NCI-H128 (cell line): ENCODE measurements at regions not wholly inside any gene's neighbourhood (a gene's known extent, or its start where the extent isn't known, plus 50 kb on each side); places are given as distances from the start of the nearest gene placed in this dataset.

Experiments used
- DNase-seq: peaks from one replicate; lab custom pipeline; 2025; ENCODE audit not compliant: unreplicated experiment; lab: John Stamatoyannopoulos, UW

DNA sequence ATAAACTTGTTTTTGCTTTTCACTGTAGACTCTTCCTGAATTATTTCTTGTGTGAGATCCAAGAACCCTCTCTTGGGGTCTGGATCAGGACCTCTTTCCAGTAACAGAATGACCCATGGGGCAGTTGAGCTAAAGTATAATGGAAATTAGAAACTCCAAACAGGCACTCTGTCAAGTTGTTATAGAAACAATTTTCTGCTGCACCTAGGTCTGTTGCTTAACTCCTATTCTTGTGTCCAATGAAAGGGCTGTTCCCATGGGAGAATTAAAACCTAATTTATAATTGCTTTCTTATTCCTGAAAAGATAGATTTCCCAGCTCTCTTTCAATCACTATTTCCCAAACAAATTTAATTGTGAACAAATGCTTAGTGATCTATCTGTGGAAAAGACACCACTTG, 1341.3 kb upstream of the PIK3C3 start:
- no peak for DNase-seq

DNA sequence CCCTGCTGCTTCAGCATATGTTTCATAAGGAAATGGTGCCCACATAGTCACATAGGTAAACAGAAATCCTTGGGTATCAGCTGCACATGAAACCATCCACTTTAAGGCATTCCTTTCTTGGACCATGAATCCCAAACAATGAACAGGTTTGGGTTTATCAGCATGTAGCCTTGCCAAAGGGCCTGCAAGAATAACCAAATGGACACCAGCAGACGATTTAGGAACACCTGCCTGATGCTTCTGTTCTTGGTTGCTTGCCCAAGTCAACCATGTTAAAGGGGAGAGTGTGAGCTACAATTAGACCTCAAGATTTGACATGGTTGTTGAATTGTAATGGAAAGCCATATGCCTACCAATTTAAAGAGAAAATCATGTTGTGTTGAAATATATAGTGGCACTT, 1342.7 kb upstream of the PIK3C3 start:
- no peak for DNase-seq

DNA sequence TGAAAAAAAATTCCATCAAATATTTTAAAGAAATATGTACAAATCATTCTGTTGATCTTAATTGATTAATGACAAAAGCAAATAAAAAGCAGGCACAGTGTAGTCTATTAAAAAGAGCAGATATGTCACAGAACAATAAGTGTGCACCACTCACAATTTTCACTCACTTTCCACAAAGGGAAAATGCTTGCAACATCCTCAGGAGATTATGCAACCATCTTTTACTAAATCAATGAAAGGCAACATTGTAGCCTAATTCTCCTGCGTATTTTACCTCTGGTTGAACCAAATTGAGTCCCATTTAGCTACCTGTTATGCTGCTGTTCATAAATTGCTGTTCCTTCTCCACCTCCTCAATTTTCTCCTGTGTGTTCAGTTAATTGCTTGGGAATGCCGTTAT, 1346.8 kb upstream of the PIK3C3 start:
- DNase-seq = no peak

DNA sequence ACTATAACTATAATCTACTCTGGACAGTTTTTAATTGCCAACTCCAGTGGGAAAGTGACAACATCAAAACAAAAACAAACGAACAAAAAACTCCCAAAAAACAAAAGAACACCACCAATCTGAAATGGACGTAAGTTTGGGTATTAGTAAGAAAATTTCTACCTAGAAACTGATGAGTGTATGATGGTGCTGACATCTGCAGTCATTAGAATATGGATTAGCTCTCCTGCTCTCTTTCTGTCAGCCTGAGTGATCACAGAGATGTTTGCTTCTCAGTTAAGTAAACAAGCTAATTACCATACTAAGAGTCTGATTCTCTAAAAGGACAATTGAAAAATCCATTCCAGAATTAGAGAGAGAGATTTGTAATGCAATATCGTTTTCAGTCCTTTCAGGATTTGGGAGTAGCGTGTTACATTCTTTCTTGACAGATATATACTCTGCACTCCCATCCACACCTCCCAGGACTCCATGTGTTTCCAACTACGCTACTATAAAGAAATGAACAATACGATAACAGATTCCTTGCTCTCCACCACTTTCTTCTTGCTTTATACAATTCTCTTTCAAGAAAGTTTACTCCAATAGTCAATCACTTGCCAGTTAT, 1347.4 kb upstream of the PIK3C3 start:
- DNase-seq = peak; percentile 37

DNA sequence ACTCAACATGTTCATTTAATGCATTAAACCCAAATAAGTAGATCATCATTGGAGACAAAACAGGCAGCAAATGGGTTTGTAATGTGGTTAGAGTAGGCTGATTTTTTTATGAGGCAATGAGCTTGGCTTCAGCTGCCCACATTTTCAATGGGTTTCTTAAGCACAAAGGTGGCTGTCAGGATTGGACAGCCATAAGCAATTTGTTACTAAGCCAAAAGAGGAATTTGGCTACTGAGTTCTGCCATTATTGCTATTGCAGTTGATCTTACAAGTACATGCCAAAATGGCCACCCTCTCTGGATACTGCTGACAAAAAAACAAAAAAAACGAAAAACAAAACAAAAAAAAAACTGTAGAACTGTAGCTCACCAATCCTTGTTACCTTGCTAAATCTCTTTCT, 1348.0 kb upstream of the PIK3C3 start:
- no peak for DNase-seq

DNA sequence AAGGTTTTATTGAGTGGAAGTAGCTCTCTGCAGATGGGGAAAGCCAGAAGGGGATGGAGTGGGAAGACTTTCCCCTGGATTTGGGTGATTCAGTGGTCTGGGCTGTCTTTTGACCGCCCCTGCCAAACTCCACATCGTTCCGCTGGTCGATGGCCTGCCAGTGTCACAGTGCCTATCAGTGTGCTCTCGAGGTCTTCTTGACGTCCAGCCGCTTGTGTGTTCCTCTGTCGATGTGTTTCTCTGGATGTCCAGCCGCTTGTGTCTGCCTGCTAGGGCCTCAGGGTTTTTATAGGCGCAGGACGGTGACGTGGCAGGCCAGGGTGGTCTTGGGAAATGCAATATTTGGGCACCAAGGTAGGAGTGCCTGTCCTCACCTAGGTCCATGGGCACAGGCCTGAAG, 1371.4 kb upstream of the PIK3C3 start:
- no peak for DNase-seq

DNA sequence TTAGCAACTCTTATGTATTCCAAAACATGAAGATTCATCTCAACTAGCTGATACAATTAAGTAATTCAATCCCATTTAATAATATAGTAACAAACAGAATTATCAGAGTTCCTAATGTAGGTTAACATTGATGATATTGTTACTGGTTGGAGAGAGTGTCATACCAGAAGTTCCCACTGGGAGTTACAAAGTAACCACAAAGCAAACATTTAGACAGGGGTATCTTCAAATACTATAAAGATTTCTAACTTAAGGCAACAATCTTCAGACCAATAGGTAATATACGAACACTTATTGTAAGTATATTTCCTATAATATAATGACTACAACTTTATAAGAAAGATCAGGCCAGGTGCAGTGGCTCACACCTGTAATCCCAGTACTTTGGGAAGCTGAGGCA, 1372.9 kb upstream of the PIK3C3 start:
- DNase-seq = no peak

DNA sequence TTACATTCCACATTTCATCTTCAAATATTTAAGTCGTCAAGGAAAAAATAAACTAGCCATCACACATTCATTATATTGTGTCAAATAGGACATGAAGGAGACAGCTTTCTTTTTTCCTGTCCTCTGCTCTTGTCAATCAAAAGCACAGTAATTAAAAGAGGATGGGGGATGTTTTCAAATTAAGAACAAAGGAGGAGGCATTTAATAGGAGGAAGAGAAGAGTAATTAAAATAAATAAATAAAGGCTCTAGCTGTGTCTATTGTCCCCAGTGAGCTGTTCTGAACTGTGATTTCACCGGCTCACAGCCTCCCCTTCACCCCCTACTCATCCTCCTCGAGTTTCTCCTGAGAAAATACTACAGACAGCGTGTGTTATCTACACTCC, 1377.1 kb upstream of the PIK3C3 start:
- no peak for DNase-seq

DNA sequence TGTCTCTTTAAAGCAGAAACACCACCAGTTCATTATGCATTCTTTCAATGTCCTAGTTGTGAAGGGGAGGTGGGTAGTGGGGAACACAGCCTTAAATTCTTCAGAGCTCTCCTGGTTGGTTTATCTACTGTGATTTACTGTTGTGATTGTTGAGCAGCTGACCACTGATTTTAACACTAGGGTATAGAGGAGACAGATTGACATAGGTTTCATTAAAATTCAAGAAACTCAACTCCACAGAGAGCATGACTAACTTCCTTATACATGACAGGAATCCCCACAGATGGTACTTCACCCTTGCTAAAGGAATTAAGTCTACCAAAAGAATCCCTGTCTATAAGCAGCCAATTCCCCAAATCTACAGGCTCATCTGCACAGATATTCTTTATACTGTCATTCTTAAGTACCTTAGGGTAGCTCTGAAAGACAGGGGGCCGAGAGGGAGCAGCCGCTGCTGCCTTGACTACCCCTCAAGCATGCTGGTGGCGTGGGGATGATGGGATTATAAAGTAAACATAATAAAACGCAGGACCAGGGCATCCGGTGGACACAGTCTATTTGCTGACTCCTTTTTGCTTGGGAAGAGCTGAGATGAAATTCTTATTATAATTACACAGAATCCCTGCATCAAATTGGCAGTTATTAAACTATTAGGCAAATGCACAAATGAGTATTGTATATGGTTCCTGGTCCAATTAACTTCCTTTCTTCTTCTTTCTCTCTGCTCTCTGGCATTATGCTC, 1377.6 kb upstream of the PIK3C3 start:
- DNase-seq = no peak

DNA sequence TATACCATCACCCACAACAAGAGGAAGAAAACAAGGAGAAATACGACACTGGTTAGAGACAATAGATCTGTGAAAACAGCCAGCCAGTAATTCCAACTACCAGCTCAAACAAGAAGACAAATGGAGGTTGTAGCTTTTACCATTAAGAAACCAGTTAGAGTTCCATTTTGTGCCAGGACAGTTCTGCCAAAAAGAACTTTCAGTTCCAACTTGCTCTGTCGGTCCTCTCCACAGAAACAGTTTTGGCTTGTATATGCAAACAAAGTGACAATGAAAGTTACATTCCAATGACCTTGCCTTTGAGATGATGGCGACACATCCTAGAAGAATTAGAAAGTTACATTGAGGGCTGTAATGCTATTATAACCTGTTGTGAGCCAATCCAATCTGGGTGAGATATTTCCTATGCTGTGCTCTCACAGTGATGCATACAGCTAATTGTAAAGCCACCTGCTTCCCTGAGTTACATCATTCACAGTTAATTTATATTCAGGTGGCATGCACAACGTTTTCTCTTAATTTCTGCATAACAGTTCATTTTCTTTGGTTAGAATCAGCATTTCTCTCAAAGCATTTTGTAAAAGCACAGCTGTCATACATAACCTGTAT, 1378.4 kb upstream of the PIK3C3 start:
- DNase-seq = no peak

DNA sequence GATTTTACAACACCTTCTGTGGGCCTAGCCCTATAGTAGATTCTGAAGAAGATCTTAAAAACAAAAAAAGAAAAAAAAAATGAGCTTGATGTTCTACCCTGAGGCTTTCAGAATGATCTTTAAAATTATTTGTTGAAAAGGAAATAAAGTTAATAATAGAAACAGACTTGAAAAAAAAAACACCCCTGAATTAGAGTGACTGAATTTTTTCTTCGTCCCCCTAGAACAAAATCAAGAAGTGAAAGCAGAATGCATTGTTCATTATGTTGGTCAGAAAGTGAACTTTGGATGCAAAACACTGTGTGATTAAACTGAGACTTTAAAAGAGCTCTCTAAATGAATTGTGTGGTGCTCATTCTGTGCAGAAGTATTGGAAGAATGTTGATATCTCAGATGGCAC, 1384.4 kb upstream of the PIK3C3 start:
- no peak for DNase-seq

DNA sequence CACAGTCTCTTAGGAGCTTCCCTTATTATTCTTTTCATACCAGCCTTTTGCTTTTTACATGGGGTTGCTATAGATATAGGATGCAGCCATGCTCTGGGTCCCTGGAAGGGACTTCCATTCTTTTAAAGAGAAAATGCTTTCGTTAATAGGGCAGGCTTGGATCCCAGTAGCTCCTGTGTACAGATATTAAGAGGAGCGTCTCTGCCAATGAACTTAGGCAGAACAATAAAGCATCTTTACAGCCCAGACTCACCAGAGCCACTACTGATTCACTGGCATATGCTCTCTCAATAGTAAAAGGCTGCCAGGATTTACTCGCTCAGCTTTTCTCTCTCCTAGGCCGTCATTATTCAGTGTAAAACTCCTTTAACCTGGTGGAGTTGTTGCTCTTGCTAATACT, 1385.4 kb upstream of the PIK3C3 start:
- DNase-seq = no peak

DNA sequence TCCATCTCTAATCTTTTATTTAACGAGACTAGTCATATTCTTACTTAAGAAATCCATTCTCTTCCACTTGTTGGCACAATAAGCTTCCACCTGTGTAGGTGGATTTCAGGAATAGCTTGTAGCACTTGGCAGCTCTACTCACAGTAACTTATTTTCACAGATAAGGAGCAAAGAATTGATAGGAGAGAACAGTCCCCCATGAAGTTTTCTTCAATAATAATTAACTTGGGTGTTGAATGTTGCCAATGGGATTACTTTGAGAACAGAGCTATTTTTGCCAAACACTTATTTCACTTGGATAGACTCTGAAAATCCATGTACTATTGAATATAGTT, 1388.6 kb upstream of the PIK3C3 start:
- DNase-seq = no peak

DNA sequence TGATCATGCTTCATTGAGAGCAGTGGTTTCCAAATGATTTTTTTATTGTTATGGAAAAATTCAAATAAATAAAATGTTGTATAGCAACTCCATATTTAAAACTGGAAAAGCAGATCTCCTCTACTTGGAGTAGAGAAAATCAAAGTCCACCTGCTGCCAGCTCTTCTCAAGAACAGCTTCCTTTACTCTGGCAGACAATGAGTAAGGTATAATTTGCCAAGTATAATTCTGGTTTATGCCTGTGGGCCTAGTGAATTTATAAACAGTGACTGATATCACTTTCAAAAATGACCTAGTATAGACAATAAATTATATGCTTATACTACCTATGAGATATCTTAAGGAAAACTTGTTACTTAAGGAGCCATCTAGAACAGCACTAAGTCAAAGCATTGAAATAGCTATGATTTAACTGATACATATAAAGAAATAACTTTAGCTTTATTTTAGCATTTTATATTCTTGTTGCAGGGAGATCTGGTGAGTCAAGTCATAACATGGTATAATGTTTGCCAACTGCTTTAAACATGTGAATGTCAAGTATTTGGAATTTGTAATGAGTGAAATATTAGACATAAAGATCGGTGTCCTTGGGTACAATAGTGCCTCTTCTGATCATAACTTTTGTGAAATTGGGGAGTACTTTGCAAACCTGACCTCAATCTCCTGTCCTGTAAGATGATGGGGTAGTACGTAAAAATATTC, 1389.1 kb upstream of the PIK3C3 start:
- DNase-seq = no peak

DNA sequence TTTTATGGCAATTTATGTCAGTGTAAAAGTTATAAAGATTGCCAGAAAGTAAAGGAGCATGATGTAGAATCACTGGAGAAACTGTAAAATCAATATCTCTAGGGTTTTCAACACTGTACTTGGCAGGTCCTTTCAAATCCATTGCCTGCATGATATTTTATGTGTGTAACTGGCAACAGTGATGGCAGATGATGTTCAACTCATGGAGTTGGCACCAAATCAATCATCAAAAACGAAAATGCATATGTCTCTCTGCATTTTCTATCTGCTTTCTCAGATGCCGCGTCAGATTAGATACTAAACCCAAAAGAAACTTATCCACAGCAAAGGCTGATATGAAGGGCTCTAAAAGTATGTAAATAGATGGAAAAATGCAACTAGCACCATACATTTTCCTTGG, 1395.5 kb upstream of the PIK3C3 start:
- no peak for DNase-seq

DNA sequence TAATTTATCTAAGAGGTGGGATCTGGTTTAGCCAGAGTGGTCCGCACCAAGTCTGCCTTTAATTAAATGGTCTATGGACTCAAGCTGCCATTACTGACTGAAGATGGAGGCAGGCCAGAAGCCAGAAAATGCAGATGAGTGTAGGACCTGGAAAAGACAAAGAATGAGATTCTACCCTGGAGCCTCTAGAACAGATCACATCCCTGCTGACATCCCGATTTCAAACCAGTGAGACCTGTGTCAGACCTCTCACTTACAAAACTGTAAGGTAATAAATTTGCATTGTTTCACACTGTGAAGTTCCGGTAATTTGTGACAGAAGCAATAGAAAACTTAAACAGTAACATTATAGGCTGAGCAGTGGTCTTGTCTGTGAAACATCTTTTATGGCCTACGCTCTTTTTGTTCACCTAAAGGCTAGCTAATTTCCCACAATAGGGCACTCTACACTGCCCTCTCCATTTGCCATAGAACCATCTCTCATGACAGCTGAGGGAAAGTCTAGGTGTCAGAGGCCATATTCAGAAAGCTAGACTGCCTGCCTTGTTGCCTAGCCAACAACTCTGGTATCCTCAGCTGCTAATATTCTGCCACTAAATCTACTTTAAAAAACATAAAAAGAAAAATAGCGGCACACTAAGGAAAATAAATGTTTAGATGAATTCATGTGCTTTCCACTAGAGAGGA, 1396.2 kb upstream of the PIK3C3 start:
- no peak for DNase-seq

DNA sequence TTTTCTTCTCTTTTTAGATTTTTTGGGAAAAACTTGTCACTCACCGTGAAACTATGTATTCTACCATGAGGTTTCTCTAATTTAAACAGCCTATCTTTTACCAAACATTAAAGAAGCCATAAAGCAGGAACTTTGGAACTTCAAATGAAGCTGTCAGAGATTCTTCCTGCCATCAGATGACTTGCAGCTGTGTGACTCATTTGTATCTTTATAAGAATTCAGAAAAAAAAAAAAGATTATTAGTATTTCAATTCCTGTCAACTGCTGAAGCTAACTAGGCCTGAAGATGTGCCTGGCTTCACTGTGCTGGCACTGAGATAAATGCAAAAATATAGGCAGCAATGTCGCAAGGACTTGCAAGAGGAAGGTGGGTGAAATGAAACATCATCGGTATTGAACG, 1399.1 kb upstream of the PIK3C3 start:
- DNase-seq = no peak

DNA sequence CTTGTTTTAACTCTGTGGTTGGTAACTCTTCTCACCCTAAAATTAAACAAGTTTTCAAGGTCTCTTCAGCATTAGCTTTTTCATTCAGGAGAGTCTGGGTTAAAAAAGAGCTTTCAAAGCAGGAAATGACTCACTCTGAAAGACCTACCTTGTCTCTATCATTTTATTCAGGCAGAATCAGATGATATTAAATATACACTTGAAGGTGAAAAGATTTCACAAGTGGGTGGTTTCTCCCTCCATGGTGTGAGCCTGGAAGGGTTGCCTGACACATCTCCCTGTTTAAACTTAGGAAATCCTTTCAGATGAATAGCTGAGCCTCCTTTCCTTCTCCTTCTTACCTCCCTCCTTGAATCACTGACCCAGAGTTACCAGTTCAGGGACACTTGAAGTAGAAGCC, 1402.0 kb upstream of the PIK3C3 start:
- DNase-seq = no peak

DNA sequence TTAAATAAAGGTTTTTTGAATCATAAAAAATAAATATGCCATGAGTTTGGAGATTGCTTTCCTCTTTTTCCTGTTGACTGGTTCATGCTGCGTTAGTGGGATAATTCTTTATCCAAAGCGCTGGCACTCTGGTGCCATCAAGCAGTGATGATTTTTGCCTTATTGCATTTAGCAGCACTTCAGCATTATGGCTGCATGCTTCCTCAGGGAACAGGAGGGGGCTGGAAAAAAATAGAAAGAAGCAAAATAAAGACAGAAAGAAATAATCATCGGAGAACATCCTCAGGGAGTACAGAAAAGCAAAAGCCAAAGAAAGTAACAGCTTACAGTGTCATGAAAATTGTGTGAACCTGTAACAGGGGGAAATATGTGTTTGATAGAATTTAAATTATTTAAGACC, 1408.2 kb upstream of the PIK3C3 start:
- DNase-seq = no peak

DNA sequence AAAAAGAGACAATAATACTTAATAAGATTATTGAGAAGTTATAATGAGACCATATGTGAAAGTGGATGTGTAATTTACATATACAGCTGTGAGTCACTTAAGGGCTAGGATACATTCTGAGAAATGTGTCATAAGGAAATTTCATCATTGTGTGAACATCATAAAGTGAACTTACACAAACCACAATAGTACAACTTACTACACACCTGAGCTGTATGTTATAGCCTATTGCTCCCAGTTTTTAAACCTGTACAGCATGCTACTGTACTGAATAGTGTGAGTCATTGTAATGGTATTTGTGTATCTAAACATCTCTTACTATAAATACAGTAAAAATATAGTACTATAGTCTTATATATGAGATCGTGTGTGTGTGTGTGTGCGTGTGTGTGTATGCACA, 1420.3 kb upstream of the PIK3C3 start:
- DNase-seq = no peak

DNA sequence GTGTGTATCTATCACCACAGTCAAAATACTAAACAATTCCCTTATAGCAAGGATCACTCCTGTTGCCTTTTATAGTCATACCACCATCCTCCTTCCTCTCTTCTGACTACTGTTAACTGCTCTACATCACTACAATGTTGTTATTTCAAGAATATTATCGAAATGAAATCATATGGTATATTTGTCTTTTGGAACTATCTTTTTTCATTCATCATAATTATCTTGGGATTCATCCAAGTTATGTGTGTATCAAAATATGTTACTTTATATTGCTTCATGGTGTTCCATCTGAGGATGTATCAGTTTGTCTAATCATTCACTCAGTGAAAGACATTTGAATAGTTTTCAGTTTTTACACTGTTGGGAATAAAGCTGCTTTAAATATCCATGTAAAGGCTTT, 1423.0 kb upstream of the PIK3C3 start:
- DNase-seq = no peak

DNA sequence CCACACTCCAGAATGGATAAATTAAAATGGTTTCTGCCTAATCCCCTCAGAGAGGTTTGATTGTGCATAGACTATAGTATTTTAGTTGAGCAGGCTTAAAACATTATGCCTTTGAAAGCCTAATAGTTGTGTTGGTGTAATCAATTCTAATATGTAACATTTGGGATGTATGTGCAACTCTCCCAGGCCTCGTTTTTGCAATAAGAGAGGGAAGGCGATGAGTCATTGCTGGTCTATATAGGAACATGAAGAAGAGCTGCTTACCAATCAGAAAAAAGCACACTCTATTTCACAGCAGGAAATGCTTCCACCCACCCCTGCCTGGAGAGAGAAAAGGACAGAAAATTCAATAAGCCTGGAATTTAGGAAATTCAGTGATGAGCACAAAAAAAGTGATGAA, 1424.0 kb upstream of the PIK3C3 start:
- DNase-seq = no peak
